Thyroid gland (tissue), 4 donors: ENCODE measurements at regions not wholly inside any gene's neighbourhood (a gene's known extent, or its start where the extent isn't known, plus 50 kb on each side); places are given as distances from the start of the nearest gene placed in this dataset.

Experiments
- CTCF ChIP-seq, 6 experiments: fragments of 200-600 bp in 3 of 6; fragments of 450-650 bp in 3 of 6; sonication (generic) in 3 of 6; IDR thresholded peaks; one replicate each; pipeline ENCODE4 v1.5.1; 2016 to 2019; ENCODE audit warnings: antibody characterized with exemption in 6 of 6, mild to moderate bottlenecking in 2 of 6, inconsistent platforms in 1 of 6, moderate library complexity in 1 of 6
- POLR2A ChIP-seq, 2 donors: fragments of 450-650 bp; IDR thresholded peaks; one replicate each; pipeline ENCODE4 v1.6.1; 2017; ENCODE audit warnings: antibody characterized with exemption in 2 of 2, mild to moderate bottlenecking in 2 of 2, moderate library complexity in 1 of 2

GRCh38 chr1:233443040-233443760, 115.7 kb downstream of the MAP3K21 start:
- TF ChIP-seq POLR2A (IDR thresholded peaks at IDR 0.05) (no peak), CTCF (IDR thresholded peaks at IDR 0.05) (no peak)
